ENCODE measurements at regions not wholly inside any gene's neighbourhood (a gene's known extent, or its start where the extent isn't known, plus 50 kb on each side); places are given as distances from the start of the nearest gene placed in this dataset.

- DNase-seq (ENCODE audit: low spot score) = no peak
These were observed 269.6 kb downstream of the PARN start for GRCh38 chr16:14360326-14361037.

- DNase-seq (ENCODE audit: low spot score) = no peak
These were observed 271.3 kb downstream of the PARN start for GRCh38 chr16:14358697-14359305.

- DNase-seq (ENCODE audit: low spot score) = no peak
These were observed 272.7 kb downstream of the PARN start for GRCh38 chr16:14357328-14357727.

GRCh38 chr16:14356064-14356463 lies 274.0 kb downstream of the PARN start:
- no peak for DNase-seq (ENCODE audit: low spot score)

GRCh38 chr16:14354561-14355351 lies 275.3 kb downstream of the PARN start:
- DNase-seq (ENCODE audit: low spot score) = peak; percentile 6

GRCh38 chr16:14353340-14353739 lies 276.7 kb downstream of the PARN start:
- no peak for DNase-seq (ENCODE audit: low spot score)

- DNase-seq (ENCODE audit: low spot score) = no peak
These were observed 278.4 kb downstream of the PARN start for GRCh38 chr16:14351647-14352046.

- DNase-seq (ENCODE audit: low spot score) = no peak
These were observed 279.4 kb downstream of the PARN start for GRCh38 chr16:14350626-14351025.

- no peak for DNase-seq (ENCODE audit: low spot score)
These were observed 279.0 kb downstream of the MRTFB start for GRCh38 chr16:14350081-14350480.

- DNase-seq (ENCODE audit: low spot score) = no peak
These were observed 276.6 kb downstream of the MRTFB start for GRCh38 chr16:14347706-14348105.

- DNase-seq (ENCODE audit: low spot score) = no peak
These were observed 275.4 kb downstream of the MRTFB start for GRCh38 chr16:14346278-14347142.

GRCh38 chr16:14345512-14346115 lies 274.5 kb downstream of the MRTFB start:
- DNase-seq (ENCODE audit: low spot score) = no peak

- no peak for DNase-seq (ENCODE audit: low spot score)
These were observed 273.8 kb downstream of the MRTFB start for GRCh38 chr16:14344945-14345344.

- no peak for DNase-seq (ENCODE audit: low spot score)
These were observed 273.2 kb downstream of the MRTFB start for GRCh38 chr16:14344292-14344691.

GRCh38 chr16:14341324-14342225 lies 270.5 kb downstream of the MRTFB start:
- DNase-seq (ENCODE audit: low spot score) = no peak

- no peak for DNase-seq (ENCODE audit: low spot score)
These were observed 268.6 kb downstream of the MRTFB start for GRCh38 chr16:14339694-14340093.

GRCh38 chr16:14338969-14339368 lies 267.9 kb downstream of the MRTFB start:
- no peak for DNase-seq (ENCODE audit: low spot score)

GRCh38 chr16:14338236-14338635 lies 267.1 kb downstream of the MRTFB start:
- no peak for DNase-seq (ENCODE audit: low spot score)

GRCh38 chr16:14337303-14338191 lies 266.4 kb downstream of the MRTFB start:
- no peak for DNase-seq (ENCODE audit: low spot score)

GRCh38 chr16:14335297-14335696 lies 264.2 kb downstream of the MRTFB start:
- no peak for DNase-seq (ENCODE audit: low spot score)

Measured in CD4-positive, alpha-beta T cell treated with Interleukin-15 for 4 hours (primary cell).